Dermis blood vessel endothelial cell (primary cell): ENCODE measurements at regions not wholly inside any gene's neighbourhood (a gene's known extent, or its start where the extent isn't known, plus 50 kb on each side); places are given as distances from the start of the nearest gene placed in this dataset.
"Not testable (repeated sequence)": the region's sequence is repeated elsewhere in the genome, so short reads cannot be mapped to it uniquely, and the experiment has no call there.

Source experiments
- DNase-seq: peaks from one replicate; pipeline ENCODE4 v3.0.0; 2010

DNA sequence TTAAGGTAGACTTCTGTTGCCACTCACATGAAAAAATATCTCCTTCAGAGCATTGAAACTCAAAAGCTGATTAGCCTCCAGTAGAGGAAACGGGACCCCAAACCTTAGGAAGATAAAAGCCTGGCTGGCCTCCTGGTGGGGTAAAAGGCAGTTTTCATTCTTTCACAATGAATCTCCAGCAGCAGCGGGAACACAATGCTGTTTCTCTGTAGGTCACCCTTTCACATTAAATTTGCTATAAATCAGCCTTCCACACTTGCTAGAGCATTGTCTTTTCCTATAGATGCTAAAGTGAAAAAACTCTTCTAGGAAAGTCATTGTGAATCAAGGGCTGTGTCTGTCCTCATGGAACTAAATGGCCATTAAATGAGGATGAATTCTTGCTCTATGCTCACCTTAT is 207.3 kb upstream of the MAGEB2 start:
- DNase-seq = no peak

GRCh38 chrX:30010471-30010870 is 204.9 kb upstream of the MAGEB2 start:
- no peak for DNase-seq

GRCh38 chrX:30015440-30015839 is 199.9 kb upstream of the MAGEB2 start:
- no peak for DNase-seq

- no peak for DNase-seq
Observed at GRCh38 chrX:30027636-30028035, 187.7 kb upstream of the MAGEB2 start.

DNA sequence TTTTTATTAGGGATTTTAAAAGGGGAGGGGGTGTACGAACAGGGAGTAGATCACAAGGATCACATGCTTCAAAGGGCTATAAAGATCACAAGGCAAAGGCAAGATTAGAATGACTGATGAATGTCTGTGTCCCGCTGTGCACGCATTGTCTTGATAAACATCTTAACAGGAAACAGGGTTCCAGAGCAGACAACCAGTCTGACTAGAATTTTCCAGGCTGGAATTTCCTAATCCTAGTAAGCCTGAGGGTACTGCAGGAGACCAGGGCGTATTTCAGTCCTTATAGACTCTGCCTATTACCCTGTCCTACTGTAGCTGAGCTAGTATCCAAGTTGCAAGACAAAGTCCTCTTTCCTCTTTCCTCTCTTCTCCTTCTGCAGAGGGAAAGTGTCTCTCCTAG is 179.0 kb upstream of the MAGEB2 start:
- DNase-seq = not testable (repeated sequence)

DNA sequence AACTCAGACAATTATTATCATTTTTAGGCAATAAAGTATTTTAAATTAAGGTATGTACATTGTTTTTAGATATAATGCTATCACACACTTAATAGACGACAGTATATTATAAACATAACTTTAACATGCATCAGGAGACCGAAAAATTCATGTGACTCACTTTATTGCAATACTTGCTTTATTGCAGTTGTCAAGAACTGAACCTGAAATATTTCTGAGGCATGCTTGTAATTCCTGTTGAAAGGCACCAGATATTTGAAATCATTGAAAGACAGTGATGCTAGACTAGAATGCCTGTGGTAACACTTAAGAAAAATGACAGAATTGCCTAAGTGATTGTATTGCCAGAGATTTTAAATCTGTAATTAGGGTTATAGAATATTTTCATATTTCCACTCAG is 175.6 kb upstream of the MAGEB2 start:
- DNase-seq = no peak

- peak; percentile 5 for DNase-seq
Observed at GRCh38 chrX:30060718-30061117, 154.6 kb upstream of the MAGEB2 start.

DNA sequence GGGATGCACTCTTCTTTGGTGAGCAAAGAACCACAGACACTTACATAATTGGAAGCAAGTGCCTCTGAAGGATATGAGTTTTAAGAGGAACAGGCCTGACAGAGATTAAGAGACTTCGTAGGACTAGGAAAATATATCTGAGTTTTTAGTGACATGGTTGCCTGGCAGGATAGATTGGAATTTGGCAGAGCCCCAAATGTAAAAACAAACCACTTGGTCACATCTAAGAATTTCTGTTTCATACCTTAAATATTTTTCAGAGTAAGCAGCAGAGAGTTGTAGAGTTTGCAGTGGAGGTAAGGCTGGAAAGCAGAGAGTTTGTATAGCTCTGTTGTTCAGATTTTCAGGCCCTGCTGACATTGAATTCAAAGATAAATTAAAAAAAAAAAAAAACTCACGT is 150.1 kb upstream of the MAGEB2 start:
- no peak for DNase-seq

DNA sequence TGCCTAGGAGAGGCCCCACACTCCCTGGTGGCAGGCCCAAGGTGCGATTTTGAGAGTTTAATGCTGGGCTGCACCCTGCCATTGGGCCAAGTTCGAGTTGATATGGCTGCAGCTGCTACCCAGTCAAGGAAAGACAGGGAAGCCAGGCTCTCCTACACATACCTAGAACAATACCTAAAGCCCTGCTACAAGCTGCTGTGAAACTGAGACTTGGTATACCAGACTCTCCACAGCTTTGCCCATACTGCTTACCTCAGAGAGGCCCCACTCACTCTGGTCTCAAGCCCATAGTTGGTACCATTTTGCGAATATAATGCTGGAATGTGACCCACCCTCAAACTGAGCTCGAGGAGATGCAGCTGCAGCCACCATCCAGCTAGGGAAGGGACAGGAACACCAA is 147.7 kb upstream of the MAGEB2 start:
- no peak for DNase-seq

GRCh38 chrX:30085571-30085970 is 129.8 kb upstream of the MAGEB2 start:
- no peak for DNase-seq

- no peak for DNase-seq
Observed at GRCh38 chrX:30111431-30111830, 103.9 kb upstream of the MAGEB2 start.

GRCh38 chrX:30141966-30142365 is 73.4 kb upstream of the MAGEB2 start:
- DNase-seq = peak; percentile 28

DNA sequence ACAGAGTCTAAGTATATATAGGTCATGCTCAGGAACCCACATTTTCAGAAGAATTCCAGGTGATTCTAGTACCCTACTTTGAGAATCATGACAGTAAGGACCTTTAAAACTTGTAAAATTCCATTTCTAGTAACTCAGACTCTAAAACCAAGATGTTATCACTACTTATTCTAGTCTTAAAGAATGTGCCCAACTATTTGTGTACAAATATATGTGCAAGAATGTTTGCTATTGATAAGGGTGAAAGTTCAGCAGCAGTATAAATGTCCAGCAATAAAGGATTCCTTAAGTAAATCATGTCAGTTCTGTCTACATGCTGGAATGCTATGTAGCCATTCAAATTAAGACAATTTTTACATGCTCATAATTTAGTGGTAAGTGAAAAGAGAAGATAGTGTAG is 71.1 kb upstream of the MAGEB2 start:
- no peak for DNase-seq

GRCh38 chrX:30144971-30145731 is 70.2 kb upstream of the MAGEB2 start:
- no peak for DNase-seq

GRCh38 chrX:30147996-30148643 is 67.2 kb upstream of the MAGEB2 start:
- DNase-seq = no peak

DNA sequence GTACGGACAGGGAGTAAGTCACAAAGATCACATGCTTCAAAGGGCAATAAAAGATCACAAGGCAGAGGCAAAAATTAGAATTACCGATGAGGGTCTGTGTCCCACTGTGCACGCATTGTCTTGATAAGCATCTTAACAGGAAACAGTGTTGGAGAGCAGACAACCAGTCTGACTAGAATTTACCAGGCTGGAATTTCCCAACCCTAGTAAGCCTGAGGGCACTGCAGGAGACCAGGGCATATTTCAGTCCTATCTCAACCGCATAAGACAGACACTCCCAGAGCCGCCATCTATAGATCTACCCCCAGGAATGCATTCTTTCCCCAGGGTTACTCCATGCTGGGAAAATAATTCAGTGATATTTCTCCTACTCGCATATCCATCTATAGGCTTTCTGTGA is 66.2 kb upstream of the MAGEB2 start:
- DNase-seq = not testable (repeated sequence)

GRCh38 chrX:30150196-30150895 is 65.0 kb upstream of the MAGEB2 start:
- no peak for DNase-seq

GRCh38 chrX:30151964-30152363 is 63.4 kb upstream of the MAGEB2 start:
- no peak for DNase-seq

DNA sequence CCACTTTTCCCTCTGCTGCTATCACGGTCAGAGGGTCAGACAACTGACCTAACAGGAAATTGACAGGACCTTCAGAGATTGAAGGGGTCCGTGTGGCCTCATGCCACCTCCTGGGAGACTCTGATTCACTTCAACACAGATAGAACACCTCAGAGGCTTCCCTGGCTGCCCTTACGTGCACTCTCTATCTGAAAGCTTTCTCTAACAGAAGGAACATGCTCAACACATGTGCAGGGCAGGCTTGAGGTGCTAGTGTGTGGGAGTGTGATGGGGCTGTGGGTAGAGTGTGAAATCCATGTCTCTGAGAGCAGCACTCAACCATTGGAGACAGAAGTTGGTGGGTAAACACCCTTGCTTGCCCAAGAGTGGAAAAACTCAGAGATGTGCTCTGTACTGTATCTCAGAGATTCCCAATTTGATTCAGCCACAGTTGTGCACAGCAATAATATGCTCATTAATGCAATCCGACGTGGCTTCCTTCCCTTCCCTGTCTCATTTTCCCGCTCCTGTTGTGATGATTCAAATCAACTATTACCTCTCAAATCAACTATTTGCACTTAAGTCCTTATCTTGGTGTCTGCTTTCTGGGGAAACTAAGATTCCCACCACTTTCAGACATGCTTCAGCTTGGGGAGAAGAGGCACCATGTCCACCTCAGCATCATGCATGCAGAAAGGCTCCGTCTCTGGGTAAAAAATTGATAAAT is 62.0 kb upstream of the MAGEB2 start:
- no peak for DNase-seq

DNA sequence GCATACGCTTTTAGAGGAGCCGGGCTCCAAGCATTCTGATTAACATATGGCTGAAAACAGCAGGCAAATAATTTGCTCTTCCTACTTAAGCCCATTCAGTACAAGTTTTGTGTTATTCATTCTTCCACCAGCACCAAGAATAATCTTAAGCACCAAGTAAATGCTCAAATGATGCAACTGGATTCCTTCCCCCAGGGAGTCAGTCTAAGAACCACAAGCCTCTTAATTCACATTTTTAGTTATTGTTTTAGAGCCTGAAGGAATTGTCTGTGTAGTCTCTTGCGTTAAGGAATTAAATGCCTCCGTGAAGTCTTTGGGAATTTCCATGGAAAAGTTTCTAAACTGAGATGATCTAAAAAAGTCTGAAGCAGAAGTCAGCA is 61.5 kb upstream of the MAGEB2 start:
- DNase-seq = no peak

DNA sequence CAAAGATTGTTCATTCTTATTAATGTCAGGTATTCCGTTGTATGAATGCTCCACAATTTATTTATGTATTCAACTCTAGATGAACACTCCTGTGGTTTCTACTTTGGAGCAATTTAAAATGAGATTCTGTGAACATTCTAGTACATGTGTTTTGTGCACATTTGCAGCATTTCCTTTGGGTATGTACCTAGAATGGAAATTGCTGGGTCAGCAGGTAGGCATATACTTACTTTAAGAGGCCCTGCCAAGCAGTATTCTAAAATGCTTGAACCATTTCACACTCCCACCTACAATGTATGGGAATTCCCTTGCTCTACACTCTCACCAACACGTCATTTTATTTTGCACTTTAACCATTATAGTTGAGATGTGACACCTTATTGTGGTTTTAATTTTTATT is 59.4 kb upstream of the MAGEB2 start:
- no peak for DNase-seq

DNA sequence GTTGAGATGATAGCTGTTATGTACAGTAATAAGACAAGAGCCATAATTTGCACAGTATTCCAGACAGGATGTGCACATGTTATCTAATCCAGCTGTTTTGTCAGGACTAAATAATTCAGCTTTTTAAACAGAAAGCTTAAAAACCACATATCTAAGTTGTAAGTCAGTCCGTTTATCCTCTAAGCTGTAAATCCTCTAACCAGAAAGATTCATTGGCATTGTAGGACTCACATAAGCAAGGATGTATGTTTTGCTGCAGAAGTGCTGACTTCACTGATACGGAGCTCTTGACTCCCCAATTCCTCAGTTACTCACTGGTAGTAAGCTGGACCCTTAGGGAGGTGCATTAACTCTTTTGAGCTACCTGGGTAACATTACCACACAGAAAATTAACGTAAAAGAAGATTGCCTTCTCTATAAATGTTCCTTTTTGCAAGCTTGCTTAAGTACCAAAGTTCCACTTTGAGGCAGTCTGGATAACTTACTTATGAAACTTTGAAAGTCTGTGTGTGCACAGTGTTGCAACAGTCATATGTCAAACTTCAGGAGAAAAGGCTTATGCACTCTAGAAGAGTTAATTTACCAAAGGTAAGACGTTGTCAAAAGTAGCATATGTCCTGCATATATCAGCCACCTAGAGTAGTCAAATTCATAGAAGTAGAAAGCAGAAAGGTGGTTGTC is 58.3 kb upstream of the MAGEB2 start:
- no peak for DNase-seq

DNA sequence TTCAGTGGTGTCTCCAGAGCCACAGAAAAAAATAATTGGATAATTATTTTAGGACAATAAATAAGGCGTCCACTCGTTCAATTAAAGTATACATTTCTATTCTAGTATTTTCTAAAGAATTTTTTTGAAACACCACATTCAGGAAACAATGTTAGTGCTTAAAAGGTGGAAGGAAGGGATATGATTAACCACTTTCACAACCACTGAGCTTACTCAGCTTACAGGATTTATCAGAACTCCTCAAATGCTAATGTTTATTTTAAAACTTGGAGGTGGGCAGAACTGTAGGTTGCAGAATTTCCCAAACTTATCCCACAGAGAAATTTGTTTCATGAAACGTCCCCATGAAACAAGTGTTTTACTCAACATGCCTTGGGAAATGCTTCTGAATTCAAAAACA is 54.3 kb upstream of the MAGEB2 start:
- no peak for DNase-seq
